Naive thymus-derived CD4-positive, alpha-beta T cell (primary cell): ENCODE measurements at regions not wholly inside any gene's neighbourhood (a gene's known extent, or its start where the extent isn't known, plus 50 kb on each side); places are given as distances from the start of the nearest gene placed in this dataset.

Experiments used
- ATAC-seq: fragments of 150-1000 bp; cut with Tn5 transposase; 2 replicates; pipeline ENCODE4 v1.10.0; 2021; ENCODE audit warnings: mild to moderate bottlenecking, moderate library complexity
- CTCF ChIA-PET: fragments of 350-600 bp; sonication (Branson Sonifier 250); formaldehyde crosslinking; loops from one replicate; lab custom pipeline; 2021; ENCODE audit warnings: antibody characterized with exemption; lab: Charles Lee
- POLR2A ChIA-PET: fragments of 350-600 bp; sonication (Branson Sonifier 250); formaldehyde crosslinking; loops from one replicate; lab custom pipeline; 2021; ENCODE audit warnings: antibody characterized with exemption, inconsistent platforms; lab: Charles Lee
- DNase-seq, 9 donors: peaks; one replicate each; pipeline versions ENCODE4 v3.0.0 to v3.0.0-alpha.2; 2020 to 2022; ENCODE audit warnings: mixed read lengths in 1 of 9
- H3K27ac ChIP-seq: one replicate; pipeline ENCODE4 v1.7.0; 2013; ENCODE audit warnings: mild to moderate bottlenecking, low read depth, low read length, moderate library complexity
- H3K27me3 ChIP-seq, 2 donors: one replicate each; pipeline ENCODE4 v1.7.0; 2013; ENCODE audit warnings: low read length in 2 of 2, mild to moderate bottlenecking in 2 of 2, moderate library complexity in 2 of 2; ENCODE audit not compliant: control insufficient read depth in 2 of 2, insufficient read depth in 2 of 2
- H3K36me3 ChIP-seq, 3 experiments: 1 replicate in 2 of 3; 2 replicates in 1 of 3; pipeline ENCODE4 v1.7.0; 2013; ENCODE audit warnings: low read length in 3 of 3, mild to moderate bottlenecking in 3 of 3, moderate library complexity in 1 of 3; ENCODE audit not compliant: insufficient read depth in 3 of 3, control insufficient read depth in 2 of 3
- H3K4me1 ChIP-seq, 2 donors: one replicate each; pipeline ENCODE4 v1.7.0; 2013; ENCODE audit warnings: low read length in 2 of 2, mild to moderate bottlenecking in 2 of 2, moderate library complexity in 1 of 2; ENCODE audit not compliant: control insufficient read depth in 2 of 2, insufficient read depth in 2 of 2
- H3K4me3 ChIP-seq: 2 replicates; pipeline ENCODE4 v1.7.0; 2013; ENCODE audit warnings: mild to moderate bottlenecking, low read length
- H3K9me3 ChIP-seq, 3 experiments: 1 replicate in 2 of 3; 2 replicates in 1 of 3; pipeline ENCODE4 v1.7.0; 2013; ENCODE audit warnings: low read length in 3 of 3; ENCODE audit not compliant: control insufficient read depth in 2 of 3
- H3K27ac Mint-ChIP-seq, 9 donors: one replicate each; pipeline ENCODE4 v1.8.0; 2020 to 2022; ENCODE audit warnings: mixed read lengths in 9 of 9, mild to moderate bottlenecking in 8 of 9, moderate library complexity in 5 of 9, inconsistent platforms in 2 of 9
- H3K27me3 Mint-ChIP-seq, 5 donors: one replicate each; pipeline ENCODE4 v1.8.0; 2021 to 2022; ENCODE audit warnings: mixed read lengths in 5 of 5, mild to moderate bottlenecking in 1 of 5
- H3K36me3 Mint-ChIP-seq, 5 donors: one replicate each; pipeline ENCODE4 v1.8.0; 2020 to 2022; ENCODE audit warnings: mixed read lengths in 5 of 5, mild to moderate bottlenecking in 3 of 5, inconsistent platforms in 1 of 5
- H3K4me1 Mint-ChIP-seq, 7 donors: one replicate each; pipeline ENCODE4 v1.8.0; 2020 to 2022; ENCODE audit warnings: mixed read lengths in 7 of 7, mild to moderate bottlenecking in 3 of 7, inconsistent platforms in 1 of 7
- H3K4me3 Mint-ChIP-seq, 10 donors: one replicate each; pipeline ENCODE4 v1.8.0; 2020 to 2022; ENCODE audit warnings: mild to moderate bottlenecking in 10 of 10, mixed read lengths in 10 of 10, moderate library complexity in 6 of 10, inconsistent platforms in 2 of 10
- H3K9me3 Mint-ChIP-seq, 11 donors: one replicate each; pipeline ENCODE4 v1.8.0; 2020 to 2022; ENCODE audit warnings: mixed read lengths in 11 of 11, mild to moderate bottlenecking in 4 of 11, inconsistent platforms in 1 of 11, moderate library complexity in 1 of 11
- intact Hi-C, 2 donors: fragments of 100-400 bp; cut with micrococcal nuclease; formaldehyde crosslinking; loops; one replicate each; pipeline ENCODE4 v1.15.1; 2023

DNA sequence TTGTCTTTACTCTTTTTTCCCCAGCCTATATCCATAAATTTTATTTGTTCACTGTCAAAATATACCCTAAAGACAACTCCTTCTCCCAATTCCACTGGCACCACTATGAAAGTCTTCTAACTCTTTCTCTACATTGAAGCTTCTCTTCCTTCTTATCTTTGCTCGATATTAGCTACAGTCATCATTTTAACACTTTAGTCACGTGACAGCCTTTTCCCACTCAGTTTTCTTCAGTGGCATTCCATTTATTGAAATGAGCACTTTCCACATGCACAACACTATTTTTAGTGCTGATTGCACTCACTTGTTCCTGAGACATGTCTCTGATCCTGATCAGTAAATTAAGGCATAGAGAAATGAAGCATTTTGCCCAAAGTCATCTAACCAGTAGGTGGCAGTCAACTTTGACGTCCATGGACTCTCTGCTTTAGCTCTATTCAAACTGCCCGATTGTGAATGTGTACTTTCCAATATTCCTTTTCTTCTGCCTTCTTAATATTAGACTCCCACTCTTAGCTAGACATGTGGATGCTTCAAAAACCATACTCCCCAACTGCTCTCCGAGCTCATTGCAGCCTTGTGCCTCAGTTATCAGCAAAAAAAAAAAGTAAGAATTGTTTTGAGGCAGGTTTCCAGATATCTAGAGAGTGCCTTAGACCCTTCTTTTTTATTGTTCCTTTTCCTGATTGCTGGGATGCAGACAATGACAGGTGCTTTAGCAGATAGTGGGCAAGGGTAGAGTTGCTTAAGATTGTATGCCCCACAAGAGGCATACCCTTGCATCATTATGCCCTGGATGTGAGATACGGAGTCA lies 394.4 kb upstream of the ADGRL3 start:
- ChIA-PET POLR2A (no interaction called here), CTCF (no interaction called here)
- ATAC-seq (no peak), DNase-seq (no peak)
- intact Hi-C loops: no loop called here
- Mint-ChIP-seq H3K27me3 (no peaks in the 10 kb centered on the region), H3K36me3 (no peaks in the 10 kb centered on the region), H3K9me3 (peaks cover 0 to 24% (median 3%) of the 10 kb centered on the region in 11 donors), H3K4me1 (no peaks in the 10 kb centered on the region), H3K4me3 (no peak overlapping the region), H3K27ac (peak overlapping the region in 1 of 9 donors; percentile 21)
- Histone ChIP-seq H3K4me3 (no peak overlapping the region), H3K36me3 (no peaks in the 10 kb centered on the region), H3K27ac (no peak overlapping the region), H3K4me1 (no peaks in the 10 kb centered on the region), H3K27me3 (no peaks in the 10 kb centered on the region), H3K9me3 (no peaks in the 10 kb centered on the region)

DNA sequence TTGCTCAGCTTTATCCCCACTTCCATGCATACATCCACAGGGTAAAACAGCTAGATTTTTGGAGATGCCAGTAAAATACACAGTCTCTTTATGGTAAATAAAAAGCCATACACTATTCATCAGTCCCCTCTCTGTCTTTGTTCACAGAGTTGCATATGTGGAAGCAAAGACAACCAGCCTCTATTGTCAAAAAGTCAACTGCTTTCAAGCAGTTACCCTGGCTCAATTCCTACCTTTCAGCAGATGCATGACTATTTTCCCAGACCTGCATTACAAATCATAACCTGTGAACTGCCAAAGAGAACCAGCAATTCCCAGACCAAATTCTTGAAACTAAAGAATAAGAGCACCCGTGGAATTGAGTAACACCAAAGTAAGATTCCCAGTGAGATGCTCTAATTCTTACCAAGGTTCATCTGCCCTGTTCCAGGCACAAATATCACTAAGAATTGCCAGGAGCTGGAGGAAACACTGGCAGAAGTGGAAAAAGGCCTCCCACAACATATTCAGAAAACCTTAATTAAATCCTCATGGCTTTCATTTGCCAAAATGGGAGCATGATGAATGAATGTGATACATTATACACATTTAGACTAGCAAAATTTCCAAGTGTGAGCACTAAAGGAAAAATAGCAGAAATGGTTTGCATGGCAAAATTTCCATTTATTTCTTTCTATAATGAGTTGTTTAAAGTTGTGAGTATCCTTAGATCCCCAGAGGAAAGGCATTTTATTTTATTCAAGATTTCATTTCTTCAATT lies 391.2 kb upstream of the ADGRL3 start:
- Histone ChIP-seq H3K4me1 (no peaks in the 10 kb centered on the region), H3K36me3 (no peaks in the 10 kb centered on the region), H3K9me3 (no peaks in the 10 kb centered on the region), H3K4me3 (no peak overlapping the region), H3K27ac (no peak overlapping the region), H3K27me3 (no peaks in the 10 kb centered on the region)
- ATAC-seq: no peak
- Mint-ChIP-seq H3K9me3 (peaks cover 0 to 24% (median 10%) of the 10 kb centered on the region in 11 donors), H3K36me3 (no peaks in the 10 kb centered on the region), H3K4me3 (no peak overlapping the region), H3K4me1 (no peaks in the 10 kb centered on the region), H3K27me3 (no peaks in the 10 kb centered on the region), H3K27ac (no peak overlapping the region)
- no peak for DNase-seq
- POLR2A ChIA-PET: no interaction called here
- intact Hi-C loops: no loop called here
- CTCF ChIA-PET: no interaction called here

DNA sequence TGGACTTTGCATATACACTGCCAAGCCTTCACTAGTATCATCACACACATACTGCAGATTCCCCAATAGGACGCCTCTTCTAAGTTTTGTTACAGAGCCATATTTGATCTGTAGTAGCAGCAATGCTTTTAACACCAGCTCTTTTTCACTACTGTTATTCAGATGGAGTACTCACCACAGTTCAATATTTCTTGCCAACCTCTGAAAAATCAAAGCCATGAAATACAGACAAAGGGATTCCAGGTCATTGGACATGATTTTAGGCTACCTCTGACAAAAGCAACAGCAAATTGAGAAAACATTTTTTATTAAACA lies 390.7 kb upstream of the ADGRL3 start:
- no peak overlapping the region for H3K27ac ChIP-seq
- Mint-ChIP-seq H3K36me3 (no peaks in the 10 kb centered on the region), H3K9me3 (peaks cover 0 to 21% (median 10%) of the 10 kb centered on the region in 11 donors), H3K4me3 (no peak overlapping the region), H3K27me3 (no peaks in the 10 kb centered on the region), H3K27ac (no peak overlapping the region), H3K4me1 (no peaks in the 10 kb centered on the region)
- H3K9me3 ChIP-seq: no peaks in the 10 kb centered on the region
- no peaks in the 10 kb centered on the region for H3K27me3 ChIP-seq
- H3K4me1 ChIP-seq: no peaks in the 10 kb centered on the region
- ChIA-PET CTCF (no interaction called here), POLR2A (no interaction called here)
- H3K4me3 ChIP-seq: no peak overlapping the region
- DNase-seq: no peak
- no peak for ATAC-seq
- intact Hi-C loops: no loop called here
- no peaks in the 10 kb centered on the region for H3K36me3 ChIP-seq

DNA sequence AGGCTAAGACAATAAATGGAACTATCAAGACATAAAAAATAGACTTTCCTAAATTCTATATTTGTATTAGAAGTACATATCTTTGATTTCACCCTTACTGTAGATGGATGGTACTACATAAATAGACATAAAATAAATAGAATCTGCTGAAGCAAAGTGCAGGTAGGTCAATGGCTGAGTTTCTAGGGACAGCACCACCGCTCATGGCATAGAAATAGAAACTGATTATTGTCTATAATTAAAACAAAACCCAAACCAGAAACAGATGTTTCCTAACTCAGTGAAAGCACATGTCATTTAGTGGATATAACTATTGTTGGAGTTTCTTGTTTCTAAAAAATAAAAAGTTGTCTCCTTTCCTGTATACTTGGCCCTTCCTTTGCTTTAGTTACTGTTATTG lies 387.3 kb upstream of the ADGRL3 start:
- no peak for DNase-seq
- H3K4me3 Mint-ChIP-seq: no peak overlapping the region
- no peaks in the 10 kb centered on the region for H3K27me3 ChIP-seq
- H3K27ac Mint-ChIP-seq: no peak overlapping the region
- H3K36me3 Mint-ChIP-seq: no peaks in the 10 kb centered on the region
- H3K4me3 ChIP-seq: no peak overlapping the region
- H3K4me1 Mint-ChIP-seq: no peaks in the 10 kb centered on the region
- H3K9me3 Mint-ChIP-seq: peaks cover 0 to 30% (median 11%) of the 10 kb centered on the region in 11 donors
- H3K9me3 ChIP-seq: no peaks in the 10 kb centered on the region
- no peaks in the 10 kb centered on the region for H3K27me3 Mint-ChIP-seq
- ChIA-PET POLR2A (interaction anchor here (0.7 kb wide), 1 partner anchor 1765 kb away, joined by 3 read pairs; no protein-coding TSS in a partner anchor), CTCF (no interaction called here)
- H3K36me3 ChIP-seq: no peaks in the 10 kb centered on the region
- intact Hi-C loops: no loop called here
- ATAC-seq: no peak
- no peak overlapping the region for H3K27ac ChIP-seq
- H3K4me1 ChIP-seq: no peaks in the 10 kb centered on the region

DNA sequence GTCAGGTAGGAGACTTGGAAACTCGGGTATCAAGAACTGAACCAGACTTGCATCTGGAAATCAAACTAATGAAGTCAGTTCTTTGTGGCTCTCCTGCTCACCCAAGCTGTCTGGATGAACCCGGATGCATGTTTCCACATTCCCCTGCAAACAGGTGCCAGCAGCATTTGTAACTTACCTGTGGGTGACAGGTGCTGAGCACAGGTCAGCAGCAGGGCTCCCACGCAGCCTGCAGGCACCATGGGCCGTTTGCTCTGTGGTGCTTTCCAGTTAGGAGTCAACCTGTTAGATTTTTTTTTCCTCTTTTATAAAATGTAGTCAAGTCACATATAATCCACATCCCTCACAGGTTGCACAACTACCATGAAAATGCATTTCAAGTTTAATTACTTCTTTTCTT lies 385.6 kb upstream of the ADGRL3 start:
- no peaks in the 10 kb centered on the region for H3K27me3 Mint-ChIP-seq
- no peaks in the 10 kb centered on the region for H3K4me1 Mint-ChIP-seq
- intact Hi-C loops: no loop called here
- ATAC-seq: no peak
- no peaks in the 10 kb centered on the region for H3K36me3 Mint-ChIP-seq
- H3K9me3 ChIP-seq: no peaks in the 10 kb centered on the region
- no peaks in the 10 kb centered on the region for H3K36me3 ChIP-seq
- no peak for DNase-seq
- ChIA-PET CTCF (no interaction called here), POLR2A (no interaction called here)
- no peak overlapping the region for H3K4me3 Mint-ChIP-seq
- H3K9me3 Mint-ChIP-seq: peaks cover 0 to 34% (median 11%) of the 10 kb centered on the region in 11 donors
- no peak overlapping the region for H3K27ac ChIP-seq
- no peak overlapping the region for H3K4me3 ChIP-seq
- H3K4me1 ChIP-seq: no peaks in the 10 kb centered on the region
- no peaks in the 10 kb centered on the region for H3K27me3 ChIP-seq
- H3K27ac Mint-ChIP-seq: no peak overlapping the region

DNA sequence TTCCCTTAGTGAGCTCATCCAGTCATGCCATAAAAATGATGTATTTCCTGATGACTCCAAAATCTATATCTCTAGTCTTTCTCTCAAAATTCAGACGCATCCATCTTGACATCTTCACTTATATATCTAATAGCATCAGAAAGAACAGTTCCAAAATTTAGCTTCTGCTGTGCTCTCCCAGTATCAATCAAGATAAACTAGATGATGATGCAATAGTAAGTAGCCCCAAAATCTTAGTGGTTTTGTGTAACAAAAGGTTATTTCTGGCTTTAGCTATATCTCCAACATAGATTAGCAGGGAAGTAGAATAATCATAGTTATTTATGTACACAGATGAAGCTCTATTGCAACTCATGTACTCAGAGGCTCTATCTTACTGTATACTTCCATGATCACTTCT lies 382.5 kb upstream of the ADGRL3 start:
- no peaks in the 10 kb centered on the region for H3K36me3 Mint-ChIP-seq
- peaks cover 0 to 37% (median 6%) of the 10 kb centered on the region in 11 donors for H3K9me3 Mint-ChIP-seq
- no peak overlapping the region for H3K4me3 ChIP-seq
- no peaks in the 10 kb centered on the region for H3K27me3 ChIP-seq
- no peaks in the 10 kb centered on the region for H3K36me3 ChIP-seq
- DNase-seq (no peak), ATAC-seq (no peak)
- ChIA-PET POLR2A (no interaction called here), CTCF (no interaction called here)
- no peaks in the 10 kb centered on the region for H3K4me1 ChIP-seq
- H3K4me3 Mint-ChIP-seq: no peak overlapping the region
- no peaks in the 10 kb centered on the region for H3K27me3 Mint-ChIP-seq
- intact Hi-C loops: no loop called here
- no peak overlapping the region for H3K27ac ChIP-seq
- no peaks in the 10 kb centered on the region for H3K4me1 Mint-ChIP-seq
- H3K27ac Mint-ChIP-seq: no peak overlapping the region
- no peaks in the 10 kb centered on the region for H3K9me3 ChIP-seq

DNA sequence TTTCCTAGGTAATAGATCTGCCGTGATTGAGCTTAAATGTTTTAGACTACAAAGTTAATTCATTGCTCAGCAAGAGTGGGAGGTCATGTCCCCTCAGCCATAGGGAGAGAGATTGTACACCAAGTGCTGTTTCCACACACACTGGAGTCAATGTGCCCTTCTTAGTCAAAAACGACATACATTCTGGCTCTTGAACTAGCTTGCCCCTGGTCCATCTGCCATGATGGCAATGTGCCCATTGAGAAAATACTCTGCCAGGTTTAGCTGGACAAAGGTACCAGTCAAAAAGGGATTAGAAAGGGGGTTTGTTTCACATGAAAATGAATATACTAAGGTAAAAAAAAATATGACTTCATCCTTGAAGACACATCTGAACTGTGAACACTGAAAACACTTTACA lies 377.1 kb upstream of the ADGRL3 start:
- H3K27ac ChIP-seq: no peak overlapping the region
- Mint-ChIP-seq H3K4me3 (no peak overlapping the region), H3K4me1 (no peaks in the 10 kb centered on the region), H3K36me3 (no peaks in the 10 kb centered on the region), H3K9me3 (peaks cover 0 to 30% (median 3%) of the 10 kb centered on the region in 11 donors), H3K27ac (no peak overlapping the region), H3K27me3 (no peaks in the 10 kb centered on the region)
- H3K27me3 ChIP-seq: no peaks in the 10 kb centered on the region
- no peaks in the 10 kb centered on the region for H3K36me3 ChIP-seq
- no peaks in the 10 kb centered on the region for H3K4me1 ChIP-seq
- intact Hi-C loops: no loop called here
- H3K9me3 ChIP-seq: no peaks in the 10 kb centered on the region
- DNase-seq (no peak), ATAC-seq (no peak)
- ChIA-PET CTCF (no interaction called here), POLR2A (no interaction called here)
- no peak overlapping the region for H3K4me3 ChIP-seq
